SU-DHL-6 (cell line): ENCODE measurements at regions not wholly inside any gene's neighbourhood (a gene's known extent, or its start where the extent isn't known, plus 50 kb on each side); places are given as distances from the start of the nearest gene placed in this dataset.

ENCODE experiments used
- H2AFZ ChIP-seq: fragments of 200-600 bp; sonication (generic); 2 replicates; pipeline ENCODE4 v1.6.1; 2014; ENCODE audit warnings: low read depth, mild to moderate bottlenecking, moderate library complexity, mixed read lengths, antibody characterized with exemption, low read length; ENCODE audit not compliant: severe bottlenecking
- H3F3A ChIP-seq: fragments of 200-600 bp; shearing (Covaris generic); 2 replicates; pipeline ENCODE4 v1.6.0; 2016; ENCODE audit warnings: antibody characterized with exemption, mild to moderate bottlenecking; ENCODE audit not compliant: insufficient read depth
- H3K27ac ChIP-seq: fragments of 200-600 bp; sonication (generic); 2 replicates; pipeline ENCODE4 v1.5.1; 2016; ENCODE audit warnings: low read depth, mild to moderate bottlenecking, low read length, moderate library complexity, mixed read lengths
- H3K27me3 ChIP-seq: fragments of 200-600 bp; sonication (generic), shearing (Covaris generic); 2 replicates; pipeline ENCODE4 v1.6.0; 2014; ENCODE audit warnings: mild to moderate bottlenecking, low read length
- H3K36me3 ChIP-seq: fragments of 200-600 bp; sonication (generic); 2 replicates; pipeline ENCODE4 v1.6.1; 2014; ENCODE audit warnings: mild to moderate bottlenecking, low read length, mixed read lengths
- H3K4me2 ChIP-seq: fragments of 300-600, 200-600 bp; shearing (Covaris generic), sonication (generic); 2 replicates; pipeline ENCODE4 v1.6.0; 2014; ENCODE audit warnings: low read length, low read depth, mild to moderate bottlenecking; ENCODE audit not compliant: poor library complexity, severe bottlenecking
- H3K4me3 ChIP-seq: fragments of 200-600 bp; sonication (generic); 2 replicates; pipeline ENCODE4 v1.5.1; 2014; ENCODE audit warnings: antibody characterized with exemption, low read length, mild to moderate bottlenecking, mixed read lengths; ENCODE audit not compliant: insufficient read depth, poor library complexity, severe bottlenecking
- H3K79me2 ChIP-seq: fragments of 200-600 bp; sonication (generic); 2 replicates; pipeline ENCODE4 v1.6.1; 2014; ENCODE audit warnings: mild to moderate bottlenecking, low read length, moderate library complexity; ENCODE audit not compliant: insufficient read depth
- H3K9ac ChIP-seq: fragments of 200-600 bp; sonication (generic); 2 replicates; pipeline ENCODE4 v1.7.0; 2014; ENCODE audit warnings: mild to moderate bottlenecking, low read length
- H3K9me2 ChIP-seq: fragments of 200-600 bp; sonication (generic); replicated peaks from 2 replicates; pipeline ENCODE4 v1.6.1; 2014; ENCODE audit warnings: low read length; ENCODE audit not compliant: insufficient read depth
- H3K9me3 ChIP-seq: fragments of 200-600 bp; sonication (generic); 2 replicates; pipeline ENCODE4 v1.6.1; 2014; ENCODE audit warnings: low read length, mixed read lengths; ENCODE audit not compliant: insufficient read depth
- H4K20me1 ChIP-seq: fragments of 200-600 bp; sonication (generic); 2 replicates; pipeline ENCODE4 v1.6.1; 2014; ENCODE audit warnings: low read depth, mild to moderate bottlenecking, antibody characterized with exemption, low read length, moderate library complexity, mixed read lengths
- EZH2phosphoT487 ChIP-seq: fragments of 200-600 bp; sonication (generic), shearing (Covaris generic); conservative IDR thresholded peaks from 2 replicates; pipeline ENCODE4 v1.6.1; 2018; ENCODE audit warnings: mild to moderate bottlenecking, antibody characterized with exemption, low read length, moderate library complexity, mixed read lengths
- TF ChIP-seq, protein P1 (sequence below): fragments of 200-600 bp; sonication (generic); IDR thresholded peaks from one replicate; pipeline ENCODE4 v1.5.1; 2017; ENCODE audit warnings: antibody characterized with exemption, mild to moderate bottlenecking, low read length, moderate library complexity; ENCODE audit not compliant: insufficient read depth, poor library complexity, severe bottlenecking

- no peak overlapping the region for H2AFZ ChIP-seq
- no peaks in the 10 kb centered on the region for H3K9me2 ChIP-seq
- no peaks in the 10 kb centered on the region for H3K9me3 ChIP-seq
- H3K36me3 ChIP-seq, result no peaks in the 10 kb centered on the region
- H3K27ac ChIP-seq, result no peak overlapping the region
- no peaks in the 10 kb centered on the region for H3K27me3 ChIP-seq
- no peak overlapping the region for H3K4me2 ChIP-seq
- H4K20me1 ChIP-seq, result no peaks in the 10 kb centered on the region
- TF ChIP-seq, protein P1, sequence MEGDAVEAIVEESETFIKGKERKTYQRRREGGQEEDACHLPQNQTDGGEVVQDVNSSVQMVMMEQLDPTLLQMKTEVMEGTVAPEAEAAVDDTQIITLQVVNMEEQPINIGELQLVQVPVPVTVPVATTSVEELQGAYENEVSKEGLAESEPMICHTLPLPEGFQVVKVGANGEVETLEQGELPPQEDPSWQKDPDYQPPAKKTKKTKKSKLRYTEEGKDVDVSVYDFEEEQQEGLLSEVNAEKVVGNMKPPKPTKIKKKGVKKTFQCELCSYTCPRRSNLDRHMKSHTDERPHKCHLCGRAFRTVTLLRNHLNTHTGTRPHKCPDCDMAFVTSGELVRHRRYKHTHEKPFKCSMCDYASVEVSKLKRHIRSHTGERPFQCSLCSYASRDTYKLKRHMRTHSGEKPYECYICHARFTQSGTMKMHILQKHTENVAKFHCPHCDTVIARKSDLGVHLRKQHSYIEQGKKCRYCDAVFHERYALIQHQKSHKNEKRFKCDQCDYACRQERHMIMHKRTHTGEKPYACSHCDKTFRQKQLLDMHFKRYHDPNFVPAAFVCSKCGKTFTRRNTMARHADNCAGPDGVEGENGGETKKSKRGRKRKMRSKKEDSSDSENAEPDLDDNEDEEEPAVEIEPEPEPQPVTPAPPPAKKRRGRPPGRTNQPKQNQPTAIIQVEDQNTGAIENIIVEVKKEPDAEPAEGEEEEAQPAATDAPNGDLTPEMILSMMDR, result no peak
- TF ChIP-seq EZH2phosphoT487, result no peak
- no peaks in the 10 kb centered on the region for H3K79me2 ChIP-seq
- H3K9ac ChIP-seq, result no peak overlapping the region
- no peaks in the 10 kb centered on the region for H3F3A ChIP-seq
- H3K4me3 ChIP-seq, result no peak overlapping the region
These were observed 480.2 kb upstream of the CHST9 start for GRCh38 chr18:27665264-27665799.

DNA sequence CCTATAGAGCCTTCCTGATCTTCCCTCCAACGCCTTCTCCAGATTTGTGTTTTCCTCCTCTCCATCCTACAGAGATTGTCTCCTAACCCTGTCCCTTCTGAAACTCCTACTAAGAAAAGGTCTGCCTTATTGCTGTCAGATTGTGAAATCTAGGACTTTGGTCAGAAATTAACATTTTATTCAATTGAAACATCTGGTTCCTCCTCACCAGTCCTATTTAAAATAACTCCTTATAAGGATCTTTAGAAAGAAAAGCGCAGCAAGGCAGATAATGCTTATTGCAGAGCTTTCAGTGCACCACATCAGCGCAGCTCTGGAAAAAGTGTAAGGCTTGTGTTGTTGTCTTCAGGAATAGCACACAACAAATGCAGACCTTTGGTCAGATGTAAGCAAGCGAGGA is 477.8 kb upstream of the CHST9 start:
- H3K4me2 ChIP-seq, result no peak overlapping the region
- TF ChIP-seq EZH2phosphoT487, result no peak
- TF ChIP-seq, protein P1, result no peak
- no peaks in the 10 kb centered on the region for H3K9me2 ChIP-seq
- no peaks in the 10 kb centered on the region for H3K79me2 ChIP-seq
- no peak overlapping the region for H3K4me3 ChIP-seq
- H3F3A ChIP-seq, result no peaks in the 10 kb centered on the region
- H3K27me3 ChIP-seq, result no peaks in the 10 kb centered on the region
- H3K36me3 ChIP-seq, result no peaks in the 10 kb centered on the region
- H3K27ac ChIP-seq, result no peak overlapping the region
- no peaks in the 10 kb centered on the region for H4K20me1 ChIP-seq
- H3K9ac ChIP-seq, result no peak overlapping the region
- H2AFZ ChIP-seq, result no peak overlapping the region
- no peaks in the 10 kb centered on the region for H3K9me3 ChIP-seq

DNA sequence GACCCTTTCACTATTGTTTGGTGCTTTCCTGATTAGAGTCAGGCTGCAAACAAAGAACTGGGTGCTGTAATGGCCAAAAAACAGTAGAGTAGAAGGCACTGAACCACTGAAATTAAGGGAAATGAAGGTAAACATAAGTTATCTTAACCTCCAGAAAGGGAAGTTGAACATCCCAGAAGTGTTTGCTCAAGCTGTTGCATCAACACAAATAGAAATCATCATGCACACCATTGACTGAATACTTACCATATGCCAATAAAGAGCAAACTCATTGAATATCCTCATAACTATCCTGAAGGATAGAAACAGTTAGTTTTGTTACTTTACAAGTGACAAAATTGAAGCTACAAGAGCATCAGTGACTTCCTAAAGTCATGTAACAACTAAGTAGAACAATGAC is 477.4 kb upstream of the CHST9 start:
- Histone ChIP-seq H4K20me1 (no peaks in the 10 kb centered on the region), H3K27me3 (no peaks in the 10 kb centered on the region), H3K9me3 (no peaks in the 10 kb centered on the region), H3K27ac (no peak overlapping the region), H3K79me2 (no peaks in the 10 kb centered on the region), H3K36me3 (no peaks in the 10 kb centered on the region), H3K9me2 (no peaks in the 10 kb centered on the region), H3K4me3 (no peak overlapping the region), H3K9ac (no peak overlapping the region), H3F3A (no peaks in the 10 kb centered on the region), H3K4me2 (no peak overlapping the region), H2AFZ (no peak overlapping the region)
- no peak for TF ChIP-seq EZH2phosphoT487
- TF ChIP-seq, protein P1, result no peak
